ENCODE measurements at regions not wholly inside any gene's neighbourhood (a gene's known extent, or its start where the extent isn't known, plus 50 kb on each side); places are given as distances from the start of the nearest gene placed in this dataset.

- 70 to 80% methylated on average over 1 to 6 of the region's 7 CpGs for WGBS, 2 experiments (ENCODE audit: insufficient coverage in 1 of 2, insufficient read length in 1 of 2)
- H3K4me3 Mint-ChIP-seq, result no peak overlapping the region
- no peak overlapping the region for H3K27ac Mint-ChIP-seq
- no peak for DNase-seq
- no peak overlapping the region for H3K4me3 ChIP-seq (ENCODE audit: low read length)
- H3K9ac ChIP-seq (ENCODE audit: extremely low read depth, low read length, poor library complexity, severe bottlenecking), result no peak overlapping the region
- H3K36me3 Mint-ChIP-seq (ENCODE audit: low read depth), result peaks cover 6% of the 10 kb centered on the region
- H3K9me3 ChIP-seq (ENCODE audit: control insufficient read depth, low read length), result peaks cover 12% of the 10 kb centered on the region
- H3K27me3 ChIP-seq (ENCODE audit: control insufficient read depth, insufficient read depth, low read length, poor library complexity, severe bottlenecking), result no peaks in the 10 kb centered on the region
- no peak overlapping the region for H3K27ac ChIP-seq (ENCODE audit: low read depth, low read length)
- no peak for TF ChIP-seq CTCF (conservative IDR thresholded peaks at IDR 0.05)
- peaks cover 6% of the 10 kb centered on the region for H3K9me3 Mint-ChIP-seq
- H3K4me1 ChIP-seq (ENCODE audit: control insufficient read depth, insufficient read depth, low read length), result no peaks in the 10 kb centered on the region
- H3K4me1 Mint-ChIP-seq, result no peaks in the 10 kb centered on the region
- no peaks in the 10 kb centered on the region for H3K36me3 ChIP-seq (ENCODE audit: control insufficient read depth, insufficient read depth, low read length)
- no peaks in the 10 kb centered on the region for H3K27me3 Mint-ChIP-seq (ENCODE audit: insufficient read depth)
These were observed 1516.7 kb downstream of the TSPY10 start for GRCh38 chrY:11044234-11044883.

GRCh38 chrY:11063486-11063885, 1535.8 kb downstream of the TSPY10 start:
- Mint-ChIP-seq H3K9me3 (no peaks in the 10 kb centered on the region), H3K36me3 (ENCODE audit: low read depth) (no peaks in the 10 kb centered on the region), H3K4me3 (no peak overlapping the region), H3K27me3 (ENCODE audit: insufficient read depth) (no peaks in the 10 kb centered on the region), H3K4me1 (no peaks in the 10 kb centered on the region), H3K27ac (no peak overlapping the region)
- no peak overlapping the region for H3K9ac ChIP-seq (ENCODE audit: extremely low read depth, low read length, poor library complexity, severe bottlenecking)
- DNase-seq, result no peak
- H3K4me3 ChIP-seq (ENCODE audit: low read length), result no peak overlapping the region
- no peak for TF ChIP-seq CTCF (conservative IDR thresholded peaks at IDR 0.05)
- H3K4me1 ChIP-seq (ENCODE audit: control insufficient read depth, insufficient read depth, low read length), result no peaks in the 10 kb centered on the region
- 82 to 86% methylated on average over 1 to 9 of the region's 9 CpGs for WGBS, 2 experiments (ENCODE audit: insufficient coverage in 1 of 2, insufficient read length in 1 of 2)
- H3K27me3 ChIP-seq (ENCODE audit: control insufficient read depth, insufficient read depth, low read length, poor library complexity, severe bottlenecking), result no peaks in the 10 kb centered on the region
- H3K27ac ChIP-seq (ENCODE audit: low read depth, low read length), result no peak overlapping the region
- H3K9me3 ChIP-seq (ENCODE audit: control insufficient read depth, low read length), result no peaks in the 10 kb centered on the region
- H3K36me3 ChIP-seq (ENCODE audit: control insufficient read depth, insufficient read depth, low read length), result no peaks in the 10 kb centered on the region

GRCh38 chrY:11063960-11064359, 1536.3 kb downstream of the TSPY10 start:
- TF ChIP-seq CTCF (conservative IDR thresholded peaks at IDR 0.05), result no peak
- Mint-ChIP-seq H3K4me1 (no peaks in the 10 kb centered on the region), H3K27me3 (ENCODE audit: insufficient read depth) (no peaks in the 10 kb centered on the region), H3K4me3 (no peak overlapping the region), H3K9me3 (no peaks in the 10 kb centered on the region), H3K27ac (no peak overlapping the region), H3K36me3 (ENCODE audit: low read depth) (no peaks in the 10 kb centered on the region)
- 20% methylated on average over 1 of the region's 2 CpGs; no CpG with 5 or more reads in 1 of the 2 experiments for WGBS, 2 experiments (ENCODE audit: insufficient coverage in 1 of 2, insufficient read length in 1 of 2)
- Histone ChIP-seq H3K9ac (ENCODE audit: extremely low read depth, low read length, poor library complexity, severe bottlenecking) (no peak overlapping the region), H3K27ac (ENCODE audit: low read depth, low read length) (no peak overlapping the region), H3K4me3 (ENCODE audit: low read length) (no peak overlapping the region), H3K27me3 (ENCODE audit: control insufficient read depth, insufficient read depth, low read length, poor library complexity, severe bottlenecking) (no peaks in the 10 kb centered on the region), H3K4me1 (ENCODE audit: control insufficient read depth, insufficient read depth, low read length) (no peaks in the 10 kb centered on the region), H3K9me3 (ENCODE audit: control insufficient read depth, low read length) (no peaks in the 10 kb centered on the region), H3K36me3 (ENCODE audit: control insufficient read depth, insufficient read depth, low read length) (no peaks in the 10 kb centered on the region)
- no peak for DNase-seq

Data from endodermal cell (in vitro differentiated cells).